Caco-2 (cell line): ENCODE measurements at regions not wholly inside any gene's neighbourhood (a gene's known extent, or its start where the extent isn't known, plus 50 kb on each side); places are given as distances from the start of the nearest gene placed in this dataset.

Experiments
- BruUV-seq: library from RNA; stranded (reverse); fragments of 400-500 nt; replicated peaks from 2 replicates; lab custom pipeline; 2021; lab: Mats Ljungman, UMichigan
- CTCF ChIA-PET: fragments of 300-600 bp; sonication (Branson Sonifier 250); formaldehyde crosslinking; loops from one replicate; lab custom pipeline; 2022; ENCODE audit warnings: antibody characterized with exemption; lab: Charles Lee
- POLR2A ChIA-PET: fragments of 300-600 bp; sonication (Branson Sonifier 250); formaldehyde crosslinking; loops from one replicate; lab custom pipeline; 2022; ENCODE audit warnings: antibody characterized with exemption; lab: Charles Lee
- DNase-seq, 2 experiments: peaks; one replicate each; pipeline versions ENCODE4 v3.0.0 to v3.0.0-alpha.2; 2020 to 2022
- H3K27me3 ChIP-seq: replicated peaks from 2 replicates; pipeline ENCODE4 v1.6.0; 2011; ENCODE audit warnings: low read length; ENCODE audit not compliant: control insufficient read depth, insufficient read depth
- H3K36me3 ChIP-seq: 2 replicates; pipeline ENCODE4 v1.5.1; 2011; ENCODE audit warnings: low read length; ENCODE audit not compliant: control insufficient read depth, insufficient read depth
- H3K4me1 ChIP-seq: fragments of 250-450 bp; sonication (Bioruptor Pico); 2 replicates; pipeline ENCODE4 v1.5.1; 2020; ENCODE audit warnings: mild to moderate bottlenecking
- H3K4me3 ChIP-seq: 2 replicates; pipeline ENCODE4 v1.5.1; 2011; ENCODE audit warnings: low read depth, mild to moderate bottlenecking, control low read depth, low read length
- H3K9me3 ChIP-seq: fragments of 250-450 bp; sonication (Bioruptor Pico); 2 replicates; pipeline ENCODE4 v1.5.1; 2020; ENCODE audit warnings: mild to moderate bottlenecking, moderate library complexity
- H3K27ac Mint-ChIP-seq: one replicate; pipeline ENCODE4 v1.8.0; 2022; ENCODE audit warnings: mixed read lengths; ENCODE audit not compliant: unreplicated experiment
- H3K27me3 Mint-ChIP-seq: one replicate; pipeline ENCODE4 v1.8.0; 2022; ENCODE audit warnings: mixed read lengths; ENCODE audit not compliant: insufficient read depth, unreplicated experiment
- H3K36me3 Mint-ChIP-seq: one replicate; pipeline ENCODE4 v1.8.0; 2022; ENCODE audit warnings: mild to moderate bottlenecking, mixed read lengths; ENCODE audit not compliant: insufficient read depth, unreplicated experiment
- H3K4me1 Mint-ChIP-seq: one replicate; pipeline ENCODE4 v1.8.0; 2022; ENCODE audit warnings: low read depth, mixed read lengths; ENCODE audit not compliant: unreplicated experiment
- H3K4me3 Mint-ChIP-seq: one replicate; pipeline ENCODE4 v1.8.0; 2022; ENCODE audit warnings: mild to moderate bottlenecking, moderate library complexity, mixed read lengths; ENCODE audit not compliant: unreplicated experiment
- H3K9me3 Mint-ChIP-seq: one replicate; pipeline ENCODE4 v1.8.0; 2022; ENCODE audit warnings: mixed read lengths; ENCODE audit not compliant: unreplicated experiment
- intact Hi-C: fragments of 100-400 bp; cut with micrococcal nuclease; formaldehyde crosslinking; loops from one replicate; pipeline ENCODE4 v1.10.0; 2022; ENCODE audit not compliant: unreplicated experiment
- TF ChIP-seq, protein P1 (sequence below), 2 experiments: fragments of 200-600 bp in 1 of 2; IDR thresholded peaks; 1 replicate in 1 of 2; 2 replicates in 1 of 2; pipeline versions ENCODE4 v1.5.1 to v1.8.0; 2011 to 2022; ENCODE audit warnings: antibody characterized with exemption in 1 of 2, control low read depth in 1 of 2, inconsistent platforms in 1 of 2, low read depth in 1 of 2, low read length in 1 of 2, mild to moderate bottlenecking in 1 of 2, moderate library complexity in 1 of 2; ENCODE audit not compliant: insufficient read depth in 1 of 2, severe bottlenecking in 1 of 2, unreplicated experiment in 1 of 2

DNA sequence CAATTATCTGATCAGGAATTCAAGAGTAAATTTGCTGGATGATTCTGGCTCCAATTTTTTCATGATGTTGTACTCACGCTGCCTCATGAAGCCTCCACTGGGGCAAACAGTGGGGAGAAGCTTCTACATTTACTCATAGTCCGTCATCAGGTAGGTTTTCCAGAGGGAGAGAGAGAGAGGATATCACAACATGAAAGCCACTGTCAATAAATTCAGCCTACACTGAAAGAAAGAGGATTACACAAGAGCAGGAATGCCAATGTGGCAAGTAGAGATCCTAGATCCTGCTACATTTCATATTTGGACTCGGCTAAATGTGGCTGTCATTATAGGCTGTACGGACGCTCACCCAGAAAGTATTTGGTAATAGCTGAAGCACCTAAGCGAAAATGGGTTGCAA lies 819.9 kb downstream of the BRINP3 start:
- Mint-ChIP-seq H3K27ac (no peak overlapping the region), H3K4me3 (no peak overlapping the region), H3K36me3 (no peaks in the 10 kb centered on the region), H3K27me3 (no peaks in the 10 kb centered on the region), H3K4me1 (peaks cover 6% of the 10 kb centered on the region), H3K9me3 (no peaks in the 10 kb centered on the region)
- Histone ChIP-seq H3K36me3 (no peaks in the 10 kb centered on the region), H3K4me1 (no peaks in the 10 kb centered on the region), H3K27me3 (no peaks in the 10 kb centered on the region), H3K4me3 (no peak overlapping the region), H3K9me3 (no peaks in the 10 kb centered on the region)
- BruUV-seq: no TSS peak
- DNase-seq: no peak
- ChIA-PET POLR2A (no interaction called here), CTCF (no interaction called here)
- TF ChIP-seq, protein P1, sequence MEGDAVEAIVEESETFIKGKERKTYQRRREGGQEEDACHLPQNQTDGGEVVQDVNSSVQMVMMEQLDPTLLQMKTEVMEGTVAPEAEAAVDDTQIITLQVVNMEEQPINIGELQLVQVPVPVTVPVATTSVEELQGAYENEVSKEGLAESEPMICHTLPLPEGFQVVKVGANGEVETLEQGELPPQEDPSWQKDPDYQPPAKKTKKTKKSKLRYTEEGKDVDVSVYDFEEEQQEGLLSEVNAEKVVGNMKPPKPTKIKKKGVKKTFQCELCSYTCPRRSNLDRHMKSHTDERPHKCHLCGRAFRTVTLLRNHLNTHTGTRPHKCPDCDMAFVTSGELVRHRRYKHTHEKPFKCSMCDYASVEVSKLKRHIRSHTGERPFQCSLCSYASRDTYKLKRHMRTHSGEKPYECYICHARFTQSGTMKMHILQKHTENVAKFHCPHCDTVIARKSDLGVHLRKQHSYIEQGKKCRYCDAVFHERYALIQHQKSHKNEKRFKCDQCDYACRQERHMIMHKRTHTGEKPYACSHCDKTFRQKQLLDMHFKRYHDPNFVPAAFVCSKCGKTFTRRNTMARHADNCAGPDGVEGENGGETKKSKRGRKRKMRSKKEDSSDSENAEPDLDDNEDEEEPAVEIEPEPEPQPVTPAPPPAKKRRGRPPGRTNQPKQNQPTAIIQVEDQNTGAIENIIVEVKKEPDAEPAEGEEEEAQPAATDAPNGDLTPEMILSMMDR (IDR thresholded peaks at IDR 0.05; ENCODE audit: insufficient read depth in 1 of 2, low read depth in 1 of 2, low read length in 1 of 2, severe bottlenecking in 1 of 2, unreplicated experiment in 1 of 2): no peak
- intact Hi-C loops: no loop called here

DNA sequence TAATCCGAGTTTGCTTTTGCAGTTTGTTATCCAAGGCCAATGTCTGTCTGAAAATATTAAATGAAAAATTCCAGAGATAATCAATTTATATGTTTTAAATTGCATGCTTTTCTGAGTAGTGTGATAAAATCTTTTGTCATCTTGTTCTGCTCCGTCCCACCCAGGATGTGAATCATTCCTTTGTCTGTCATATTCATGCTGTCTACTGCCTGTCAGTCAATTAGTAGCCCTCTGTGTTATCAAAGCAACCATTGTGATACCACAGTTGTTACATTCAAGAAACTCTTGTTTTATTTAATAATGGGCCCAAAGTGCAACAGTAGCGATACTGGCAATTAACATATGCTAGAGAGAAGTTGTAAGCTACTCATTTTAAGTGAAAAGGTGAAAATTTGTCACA lies 819.3 kb downstream of the BRINP3 start:
- H3K27me3 Mint-ChIP-seq: no peaks in the 10 kb centered on the region
- DNase-seq: no peak

DNA sequence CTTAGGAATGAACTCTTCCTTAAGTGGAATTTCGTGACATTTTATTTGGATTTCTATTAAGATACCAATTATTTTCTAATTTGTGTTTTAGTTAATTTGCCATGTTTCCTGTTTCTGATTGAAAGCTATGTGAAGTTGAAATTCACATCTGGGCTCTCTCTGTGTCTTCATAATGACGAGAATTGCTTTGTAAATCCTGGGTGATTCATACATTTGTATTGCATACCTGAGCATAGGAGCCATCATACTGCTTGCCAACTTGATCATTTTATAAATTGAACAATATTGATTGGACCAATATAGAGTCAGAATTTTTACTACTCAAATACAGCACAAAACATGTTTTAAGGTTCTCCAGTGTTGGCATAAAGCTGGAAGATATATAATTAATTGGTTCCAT lies 817.9 kb downstream of the BRINP3 start:
- H3K36me3 Mint-ChIP-seq: no peaks in the 10 kb centered on the region
- no peak overlapping the region for H3K27ac Mint-ChIP-seq
- BruUV-seq: no TSS peak
- Histone ChIP-seq H3K4me1 (no peaks in the 10 kb centered on the region), H3K36me3 (no peaks in the 10 kb centered on the region), H3K27me3 (no peaks in the 10 kb centered on the region), H3K9me3 (no peaks in the 10 kb centered on the region), H3K4me3 (no peak overlapping the region)
- ChIA-PET POLR2A (no interaction called here), CTCF (no interaction called here)
- H3K27me3 Mint-ChIP-seq: no peaks in the 10 kb centered on the region
- H3K9me3 Mint-ChIP-seq: no peaks in the 10 kb centered on the region
- no peaks in the 10 kb centered on the region for H3K4me1 Mint-ChIP-seq
- TF ChIP-seq, protein P1 (IDR thresholded peaks at IDR 0.05; ENCODE audit: insufficient read depth in 1 of 2, low read depth in 1 of 2, low read length in 1 of 2, severe bottlenecking in 1 of 2, unreplicated experiment in 1 of 2): no peak
- DNase-seq: no peak
- no peak overlapping the region for H3K4me3 Mint-ChIP-seq
- intact Hi-C loops: no loop called here

More for the DNA sequence above, 819.3 kb downstream of the BRINP3 start:
- ChIA-PET CTCF (no interaction called here), POLR2A (no interaction called here)
- Mint-ChIP-seq H3K36me3 (no peaks in the 10 kb centered on the region), H3K27ac (no peak overlapping the region), H3K4me1 (peaks cover 5% of the 10 kb centered on the region), H3K9me3 (no peaks in the 10 kb centered on the region), H3K4me3 (no peak overlapping the region)
- Histone ChIP-seq H3K36me3 (no peaks in the 10 kb centered on the region), H3K27me3 (no peaks in the 10 kb centered on the region), H3K9me3 (no peaks in the 10 kb centered on the region), H3K4me1 (no peaks in the 10 kb centered on the region), H3K4me3 (no peak overlapping the region)
- TF ChIP-seq, protein P1 (IDR thresholded peaks at IDR 0.05; ENCODE audit: insufficient read depth in 1 of 2, low read depth in 1 of 2, low read length in 1 of 2, severe bottlenecking in 1 of 2, unreplicated experiment in 1 of 2): no peak
- intact Hi-C loops: no loop called here
- no TSS peak for BruUV-seq
